AG09319 (cell line): ENCODE measurements at regions not wholly inside any gene's neighbourhood (a gene's known extent, or its start where the extent isn't known, plus 50 kb on each side); places are given as distances from the start of the nearest gene placed in this dataset.

ENCODE experiments used
- DNase-seq: peaks from one replicate; pipeline ENCODE4 v3.0.0-alpha.2; 2010; ENCODE audit warnings: low read depth; ENCODE audit errors: extremely low read depth
- CTCF ChIP-seq: IDR thresholded peaks from 2 replicates; pipeline ENCODE4 v1.5.1; 2011; ENCODE audit warnings: low read depth, mild to moderate bottlenecking, inconsistent platforms, low read length, moderate library complexity

GRCh38 chr7:33823913-33824312 lies 81.4 kb upstream of the BMPER start:
- DNase-seq = no peak
- no peak for TF ChIP-seq CTCF

GRCh38 chr7:33824911-33825459 lies 80.4 kb upstream of the BMPER start:
- no peak for DNase-seq
- TF ChIP-seq CTCF = no peak

- DNase-seq = no peak
- no peak for TF ChIP-seq CTCF
Observed at GRCh38 chr7:33825644-33826043, 79.7 kb upstream of the BMPER start.

GRCh38 chr7:33829536-33829935 lies 75.8 kb upstream of the BMPER start:
- DNase-seq = no peak
- TF ChIP-seq CTCF = no peak

GRCh38 chr7:33831389-33832141 lies 73.8 kb upstream of the BMPER start:
- no peak for TF ChIP-seq CTCF
- DNase-seq = no peak

GRCh38 chr7:33832271-33832721 lies 73.0 kb upstream of the BMPER start:
- TF ChIP-seq CTCF = no peak

GRCh38 chr7:33836797-33837355 lies 68.5 kb upstream of the BMPER start:
- DNase-seq = no peak
- peak; percentile 7; the same call in 1 of the 2 replicates for TF ChIP-seq CTCF

More at GRCh38 chr7:33832271-33832721, 73.0 kb upstream of the BMPER start:
- no peak for DNase-seq
